ENCODE measurements at regions not wholly inside any gene's neighbourhood (a gene's known extent, or its start where the extent isn't known, plus 50 kb on each side); places are given as distances from the start of the nearest gene placed in this dataset.

- TF ChIP-seq CTCF (IDR thresholded peaks at IDR 0.05 in 8 of 11, conservative IDR thresholded peaks at IDR 0.05 in 3 of 11) (no peak), POLR2AphosphoS5 (IDR thresholded peaks at IDR 0.05) (no peak)
Measured at GRCh38 chr12:30151831-30152230, 368.1 kb upstream of the TMTC1 start.

Data from spleen (tissue), 7 donors.